D721Med (cell line): ENCODE measurements at regions not wholly inside any gene's neighbourhood (a gene's known extent, or its start where the extent isn't known, plus 50 kb on each side); places are given as distances from the start of the nearest gene placed in this dataset.

Experiments
- DNase-seq: peaks from one replicate; pipeline ENCODE4 v3.0.0; 2011; ENCODE audit warnings: low spot score; ENCODE audit not compliant: insufficient read length
- FAIRE-seq: peaks from 2 replicates; lab custom pipeline; 2011; peaks lifted over from hg19 to GRCh38; lab: Jason Lieb, UNC
- TF ChIP-seq, protein P1 (sequence below): IDR thresholded peaks from 2 replicates; pipeline ENCODE4 v1.5.1; 2012; ENCODE audit warnings: mild to moderate bottlenecking, control low read depth; ENCODE audit not compliant: insufficient read depth; ENCODE audit errors: missing control alignments

DNA sequence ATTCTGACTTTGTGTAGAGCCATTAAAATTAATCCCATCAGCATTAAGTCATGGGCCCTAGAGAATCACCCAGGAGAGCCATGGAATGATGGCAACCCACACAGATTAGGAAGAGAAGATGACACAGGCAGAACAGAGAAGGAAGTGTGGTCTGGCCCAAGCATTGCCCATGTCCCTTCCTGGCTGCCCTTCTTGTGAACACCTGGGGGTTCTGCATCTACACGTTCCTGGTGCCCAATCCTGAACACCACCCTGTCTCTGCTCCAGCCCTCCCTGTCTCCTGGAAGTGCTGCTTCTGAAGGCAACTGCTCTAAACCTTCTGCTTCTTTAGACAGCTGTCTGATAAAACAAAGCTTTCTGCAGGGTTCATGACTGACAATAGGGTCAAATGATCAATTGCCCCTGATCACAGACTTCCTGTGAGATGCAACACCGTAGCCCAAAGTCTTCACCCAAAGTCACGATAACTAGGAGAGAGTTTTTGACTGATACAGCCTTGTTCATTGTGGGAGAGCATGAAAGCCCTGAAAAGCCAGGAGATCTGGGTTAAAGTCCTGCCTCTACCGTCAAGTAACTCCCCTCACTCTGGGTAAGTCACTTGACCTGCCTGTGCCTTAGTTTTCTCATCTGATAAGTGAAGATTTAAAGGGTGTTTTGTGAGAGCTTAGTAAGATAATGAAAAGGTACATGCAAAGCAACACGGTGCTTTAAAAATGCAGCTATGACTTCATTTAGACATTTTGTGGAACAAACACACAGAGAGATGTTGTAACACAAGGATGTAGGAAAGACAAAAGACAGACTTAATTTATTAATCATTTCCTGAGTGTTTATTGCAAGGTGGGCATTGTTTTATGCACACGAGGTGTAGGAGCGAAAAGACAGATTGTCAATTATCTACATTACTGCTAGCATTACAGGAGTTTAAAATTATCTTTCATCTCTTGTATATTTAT lies 291.2 kb upstream of the STXBP5 start:
- TF ChIP-seq, protein P1, sequence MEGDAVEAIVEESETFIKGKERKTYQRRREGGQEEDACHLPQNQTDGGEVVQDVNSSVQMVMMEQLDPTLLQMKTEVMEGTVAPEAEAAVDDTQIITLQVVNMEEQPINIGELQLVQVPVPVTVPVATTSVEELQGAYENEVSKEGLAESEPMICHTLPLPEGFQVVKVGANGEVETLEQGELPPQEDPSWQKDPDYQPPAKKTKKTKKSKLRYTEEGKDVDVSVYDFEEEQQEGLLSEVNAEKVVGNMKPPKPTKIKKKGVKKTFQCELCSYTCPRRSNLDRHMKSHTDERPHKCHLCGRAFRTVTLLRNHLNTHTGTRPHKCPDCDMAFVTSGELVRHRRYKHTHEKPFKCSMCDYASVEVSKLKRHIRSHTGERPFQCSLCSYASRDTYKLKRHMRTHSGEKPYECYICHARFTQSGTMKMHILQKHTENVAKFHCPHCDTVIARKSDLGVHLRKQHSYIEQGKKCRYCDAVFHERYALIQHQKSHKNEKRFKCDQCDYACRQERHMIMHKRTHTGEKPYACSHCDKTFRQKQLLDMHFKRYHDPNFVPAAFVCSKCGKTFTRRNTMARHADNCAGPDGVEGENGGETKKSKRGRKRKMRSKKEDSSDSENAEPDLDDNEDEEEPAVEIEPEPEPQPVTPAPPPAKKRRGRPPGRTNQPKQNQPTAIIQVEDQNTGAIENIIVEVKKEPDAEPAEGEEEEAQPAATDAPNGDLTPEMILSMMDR = no peak
- DNase-seq (no peak), FAIRE-seq (no peak)

DNA sequence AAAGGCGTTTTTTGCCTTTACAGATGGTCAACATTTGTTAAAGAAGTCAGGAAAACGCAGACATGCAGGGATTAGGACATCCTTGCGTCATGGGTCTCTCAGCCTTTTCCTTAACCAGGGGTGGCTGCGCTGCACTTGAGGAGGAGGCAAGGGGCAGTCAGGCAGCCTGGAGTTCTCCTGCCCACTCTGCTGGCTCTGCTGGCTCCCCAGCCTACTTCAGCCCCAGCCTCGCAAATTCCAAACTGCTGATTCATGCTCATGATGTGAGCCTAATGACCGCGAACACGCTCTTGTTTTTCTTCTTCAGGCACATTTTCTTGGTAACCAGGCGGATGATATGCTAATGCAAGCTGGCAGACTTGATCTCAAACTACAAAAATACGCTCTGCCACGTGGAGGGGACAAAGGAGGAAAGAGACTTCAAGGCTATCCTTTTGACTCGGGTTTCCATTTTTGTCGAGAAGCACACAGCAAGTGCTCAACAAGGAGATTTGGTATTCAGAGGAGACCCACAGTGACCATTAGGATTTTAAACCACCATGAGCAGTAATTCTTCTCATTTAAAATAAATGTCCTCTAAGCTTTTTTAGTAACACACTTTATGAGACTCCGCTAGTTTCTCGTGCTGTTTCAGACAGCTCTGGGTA lies 290.3 kb upstream of the STXBP5 start:
- DNase-seq (no peak), FAIRE-seq (no peak)
- TF ChIP-seq, protein P1 = no peak

DNA sequence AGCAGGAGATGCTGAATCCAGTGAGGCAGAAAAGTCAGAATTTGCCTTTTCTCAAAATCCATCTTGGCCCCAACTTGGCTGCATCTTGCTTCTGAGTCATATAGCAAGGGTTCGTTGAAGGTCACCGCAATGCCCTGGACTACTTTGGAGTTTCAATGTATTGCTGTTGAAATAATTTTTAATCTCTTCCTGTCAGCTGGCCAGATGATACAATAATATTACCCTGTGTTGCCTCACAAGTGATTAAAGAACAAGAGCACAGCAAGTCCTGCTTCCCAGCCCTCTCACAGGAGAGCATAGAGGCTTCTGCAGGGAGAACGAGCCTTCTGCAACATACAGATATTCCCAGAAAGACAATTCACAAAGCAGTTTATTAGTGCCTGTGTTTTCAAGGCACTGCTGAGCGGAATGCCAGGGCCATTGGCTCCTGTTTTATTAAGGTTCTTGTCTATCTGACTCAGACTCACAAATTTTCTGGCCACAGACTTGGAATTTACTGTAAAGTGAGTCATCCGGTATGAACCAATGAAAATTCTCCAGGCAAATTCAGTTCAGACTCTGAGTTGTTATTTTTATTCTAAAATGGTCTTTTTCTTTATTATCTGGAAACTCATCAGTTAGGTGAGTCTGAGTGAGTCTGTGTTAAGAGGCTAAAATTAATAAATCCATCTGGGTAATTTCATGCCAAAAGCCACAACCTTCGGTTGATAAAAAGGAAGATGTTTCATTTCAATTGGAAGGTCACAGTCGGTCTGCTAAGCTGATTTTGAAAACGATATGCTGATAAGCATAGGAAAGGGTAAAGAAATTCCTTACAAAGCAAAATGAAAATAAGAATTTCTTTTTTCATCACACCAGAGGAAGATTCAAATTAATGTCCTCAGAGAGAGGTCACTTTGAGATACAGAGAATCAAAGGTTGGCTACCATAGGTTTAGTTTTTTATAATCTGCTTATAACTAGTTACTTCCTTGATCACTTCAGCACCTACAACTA lies 289.4 kb upstream of the STXBP5 start:
- DNase-seq = no peak
- no peak for FAIRE-seq
- TF ChIP-seq, protein P1 = no peak

DNA sequence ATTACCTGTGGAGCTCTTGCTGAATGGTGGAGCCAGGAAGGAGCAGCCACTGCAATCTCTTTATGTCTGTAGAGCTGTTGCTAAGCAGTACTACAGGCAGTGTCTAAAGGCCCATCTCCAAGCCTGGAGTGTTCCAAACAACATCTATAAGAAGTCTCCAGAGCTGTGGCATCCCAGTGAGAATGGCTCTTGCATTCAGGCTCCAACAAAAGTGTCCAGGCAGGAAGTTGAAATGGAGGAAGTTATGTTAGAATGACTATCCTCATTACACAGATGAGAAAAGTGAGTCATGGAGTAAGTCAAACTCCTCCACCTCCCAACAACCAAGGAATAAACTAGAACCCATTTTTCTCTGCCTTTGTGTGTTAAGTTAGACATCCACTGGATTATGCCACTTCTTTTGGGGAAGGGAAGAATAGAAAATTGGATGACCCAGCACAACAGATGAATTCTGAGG lies 288.5 kb upstream of the STXBP5 start:
- TF ChIP-seq, protein P1 = no peak
- no peak for FAIRE-seq
- DNase-seq = no peak

DNA sequence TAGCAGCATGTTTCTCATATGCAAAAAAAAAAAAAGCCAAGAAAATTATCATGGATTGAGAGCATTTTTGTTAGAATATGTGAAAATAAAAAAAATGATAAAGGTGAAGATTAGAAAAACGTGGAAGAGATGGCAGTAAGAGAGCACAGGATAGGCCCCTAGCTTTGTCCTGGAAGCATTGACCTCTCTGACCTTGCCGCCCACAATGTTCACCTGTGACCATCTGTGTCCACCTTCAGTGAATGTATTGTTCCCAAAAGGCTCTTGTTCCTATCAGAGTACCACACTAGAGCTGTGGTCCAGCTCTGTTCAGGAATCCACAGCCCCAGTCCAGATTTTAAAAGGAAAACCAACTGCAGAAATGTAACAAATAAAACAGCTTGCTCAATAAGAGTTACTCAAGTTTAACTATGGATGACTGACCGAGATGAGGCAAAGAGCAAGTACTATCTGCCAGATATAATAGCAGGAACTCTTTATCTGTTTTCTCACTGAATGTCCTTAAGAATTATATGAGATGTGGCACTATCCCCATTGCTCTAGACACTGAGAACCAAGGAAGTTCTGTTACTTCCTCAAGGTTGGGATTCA lies 287.7 kb upstream of the STXBP5 start:
- TF ChIP-seq, protein P1 = no peak
- no peak for DNase-seq
- no peak for FAIRE-seq

DNA sequence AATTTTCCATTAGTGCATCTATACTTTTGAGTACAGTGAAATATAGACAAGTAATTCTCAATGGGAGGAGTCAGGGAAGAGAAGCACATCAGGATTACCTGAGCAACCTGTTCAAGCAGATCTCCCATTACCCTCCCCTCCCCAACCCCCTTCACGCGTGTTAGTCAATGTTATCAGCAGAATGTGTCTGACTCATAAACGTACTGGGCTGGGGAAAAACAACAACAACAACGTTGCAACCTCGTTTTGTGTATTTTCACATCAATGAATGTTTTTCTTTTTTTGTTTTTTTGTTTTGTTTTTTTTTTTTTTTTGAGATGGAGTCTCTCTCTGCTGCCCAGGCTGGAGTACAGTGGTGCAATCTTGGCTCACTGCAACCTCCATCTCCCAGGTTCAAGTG lies 287.0 kb upstream of the STXBP5 start:
- FAIRE-seq = no peak
- TF ChIP-seq, protein P1 = no peak

More for the DNA sequence above, 287.0 kb upstream of the STXBP5 start:
- no peak for DNase-seq
